ENCODE measurements at regions not wholly inside any gene's neighbourhood (a gene's known extent, or its start where the extent isn't known, plus 50 kb on each side); places are given as distances from the start of the nearest gene placed in this dataset.

DNA sequence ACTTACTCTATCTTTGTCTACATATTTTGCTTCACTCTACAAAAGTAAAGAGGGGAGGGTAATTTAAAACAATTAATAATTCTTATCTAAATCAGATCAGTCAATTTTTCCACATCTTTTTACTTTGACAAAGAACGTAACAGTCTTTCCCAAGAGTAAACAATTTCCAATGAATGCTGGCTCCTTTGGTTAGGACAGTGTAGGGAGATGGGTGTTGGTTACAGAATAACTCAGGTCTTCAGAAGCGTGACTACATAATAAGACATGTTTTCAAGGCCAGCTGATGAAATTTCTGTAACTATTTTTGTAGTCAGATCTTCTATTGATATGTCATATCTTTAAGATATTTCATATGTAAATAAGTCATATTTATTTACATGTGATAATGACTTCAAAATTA is 183.0 kb upstream of the CAND1 start:
- CTCF ChIA-PET (ENCODE audit: low intra/inter-chr PET ratio) = no interaction called here
- DNase-seq (ENCODE audit: extremely low read depth in 1 of 4, low spot score in 3 of 4) (no peak), ATAC-seq (no peak), FAIRE-seq (no peak)
- Histone ChIP-seq H3K27ac (ENCODE audit: extremely low read depth, low read depth, low read length) (no peak overlapping the region), H3K9ac (ENCODE audit: insufficient read depth in 1 of 2, low read depth in 2 of 2, low read length in 2 of 2) (no peak overlapping the region), H2AFZ (ENCODE audit: low read depth, low read length) (no peak overlapping the region), H3K4me1 (replicated peaks in 1 of 2; ENCODE audit: control insufficient read depth in 2 of 2, insufficient read depth in 2 of 2, low read length in 2 of 2) (no peaks in the 10 kb centered on the region), H3K9me3 (replicated peaks; ENCODE audit: control insufficient read depth, insufficient read depth, low read depth, low read length) (no peaks in the 10 kb centered on the region), H3K4me2 (ENCODE audit: insufficient read depth, low read length) (no peak overlapping the region), H3K4me3 (no peak overlapping the region), H3K79me2 (ENCODE audit: control insufficient read depth, insufficient read depth, low read length) (no peaks in the 10 kb centered on the region), H3K36me3 (ENCODE audit: control insufficient read depth, insufficient read depth, low read length) (no peaks in the 10 kb centered on the region), H3K27me3 (ENCODE audit: control insufficient read depth in 2 of 2, insufficient read depth in 2 of 2, low read length in 2 of 2) (no peaks in the 10 kb centered on the region), H4K20me1 (replicated peaks; ENCODE audit: control insufficient read depth, insufficient read depth, low read length) (no peaks in the 10 kb centered on the region), H3K9me1 (ENCODE audit: control insufficient read depth, insufficient read depth, low read length) (no peaks in the 10 kb centered on the region)
- POLR2A ChIA-PET = interaction anchor here (1.1 kb wide), 1 partner anchor 13 kb away, joined by 3 read pairs; no protein-coding TSS in a partner anchor
- intact Hi-C loops (cut with micrococcal nuclease) (no loop called here), in situ Hi-C loops (cut with MboI) (no loop called here)
- WGBS (ENCODE audit: insufficient coverage, low coverage, missing lambda C conversion rate) = 0% methylated on average over 2 of the region's 2 CpGs
- no TSS peak for BruUV-seq (replicated peaks)
- no peak for TF ChIP-seq TEAD1 (CRISPR knock-in tag; IDR thresholded peaks at IDR 0.05)
- TF ChIP-seq, protein P1, sequence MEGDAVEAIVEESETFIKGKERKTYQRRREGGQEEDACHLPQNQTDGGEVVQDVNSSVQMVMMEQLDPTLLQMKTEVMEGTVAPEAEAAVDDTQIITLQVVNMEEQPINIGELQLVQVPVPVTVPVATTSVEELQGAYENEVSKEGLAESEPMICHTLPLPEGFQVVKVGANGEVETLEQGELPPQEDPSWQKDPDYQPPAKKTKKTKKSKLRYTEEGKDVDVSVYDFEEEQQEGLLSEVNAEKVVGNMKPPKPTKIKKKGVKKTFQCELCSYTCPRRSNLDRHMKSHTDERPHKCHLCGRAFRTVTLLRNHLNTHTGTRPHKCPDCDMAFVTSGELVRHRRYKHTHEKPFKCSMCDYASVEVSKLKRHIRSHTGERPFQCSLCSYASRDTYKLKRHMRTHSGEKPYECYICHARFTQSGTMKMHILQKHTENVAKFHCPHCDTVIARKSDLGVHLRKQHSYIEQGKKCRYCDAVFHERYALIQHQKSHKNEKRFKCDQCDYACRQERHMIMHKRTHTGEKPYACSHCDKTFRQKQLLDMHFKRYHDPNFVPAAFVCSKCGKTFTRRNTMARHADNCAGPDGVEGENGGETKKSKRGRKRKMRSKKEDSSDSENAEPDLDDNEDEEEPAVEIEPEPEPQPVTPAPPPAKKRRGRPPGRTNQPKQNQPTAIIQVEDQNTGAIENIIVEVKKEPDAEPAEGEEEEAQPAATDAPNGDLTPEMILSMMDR (IDR thresholded peaks at IDR 0.05 in 2 of 3, conservative IDR thresholded peaks at IDR 0.05 in 1 of 3; ENCODE audit: insufficient read depth in 2 of 3, low read depth in 1 of 3, low read length in 3 of 3) = no peak
- TF ChIP-seq, protein P2, sequence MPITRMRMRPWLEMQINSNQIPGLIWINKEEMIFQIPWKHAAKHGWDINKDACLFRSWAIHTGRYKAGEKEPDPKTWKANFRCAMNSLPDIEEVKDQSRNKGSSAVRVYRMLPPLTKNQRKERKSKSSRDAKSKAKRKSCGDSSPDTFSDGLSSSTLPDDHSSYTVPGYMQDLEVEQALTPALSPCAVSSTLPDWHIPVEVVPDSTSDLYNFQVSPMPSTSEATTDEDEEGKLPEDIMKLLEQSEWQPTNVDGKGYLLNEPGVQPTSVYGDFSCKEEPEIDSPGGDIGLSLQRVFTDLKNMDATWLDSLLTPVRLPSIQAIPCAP (CRISPR knock-in tag; IDR thresholded peaks at IDR 0.05; ENCODE audit: borderline replicate concordance) = no peak
- TF ChIP-seq RBM15 (IDR thresholded peaks at IDR 0.05; ENCODE audit: insufficient read depth, low read length) = no peak
- TF ChIP-seq, protein P3, sequence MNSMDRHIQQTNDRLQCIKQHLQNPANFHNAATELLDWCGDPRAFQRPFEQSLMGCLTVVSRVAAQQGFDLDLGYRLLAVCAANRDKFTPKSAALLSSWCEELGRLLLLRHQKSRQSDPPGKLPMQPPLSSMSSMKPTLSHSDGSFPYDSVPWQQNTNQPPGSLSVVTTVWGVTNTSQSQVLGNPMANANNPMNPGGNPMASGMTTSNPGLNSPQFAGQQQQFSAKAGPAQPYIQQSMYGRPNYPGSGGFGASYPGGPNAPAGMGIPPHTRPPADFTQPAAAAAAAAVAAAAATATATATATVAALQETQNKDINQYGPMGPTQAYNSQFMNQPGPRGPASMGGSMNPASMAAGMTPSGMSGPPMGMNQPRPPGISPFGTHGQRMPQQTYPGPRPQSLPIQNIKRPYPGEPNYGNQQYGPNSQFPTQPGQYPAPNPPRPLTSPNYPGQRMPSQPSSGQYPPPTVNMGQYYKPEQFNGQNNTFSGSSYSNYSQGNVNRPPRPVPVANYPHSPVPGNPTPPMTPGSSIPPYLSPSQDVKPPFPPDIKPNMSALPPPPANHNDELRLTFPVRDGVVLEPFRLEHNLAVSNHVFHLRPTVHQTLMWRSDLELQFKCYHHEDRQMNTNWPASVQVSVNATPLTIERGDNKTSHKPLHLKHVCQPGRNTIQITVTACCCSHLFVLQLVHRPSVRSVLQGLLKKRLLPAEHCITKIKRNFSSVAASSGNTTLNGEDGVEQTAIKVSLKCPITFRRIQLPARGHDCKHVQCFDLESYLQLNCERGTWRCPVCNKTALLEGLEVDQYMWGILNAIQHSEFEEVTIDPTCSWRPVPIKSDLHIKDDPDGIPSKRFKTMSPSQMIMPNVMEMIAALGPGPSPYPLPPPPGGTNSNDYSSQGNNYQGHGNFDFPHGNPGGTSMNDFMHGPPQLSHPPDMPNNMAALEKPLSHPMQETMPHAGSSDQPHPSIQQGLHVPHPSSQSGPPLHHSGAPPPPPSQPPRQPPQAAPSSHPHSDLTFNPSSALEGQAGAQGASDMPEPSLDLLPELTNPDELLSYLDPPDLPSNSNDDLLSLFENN (IDR thresholded peaks at IDR 0.05; ENCODE audit: low read depth in 2 of 2, low read length in 2 of 2) = no peak
- TF ChIP-seq, protein P4, sequence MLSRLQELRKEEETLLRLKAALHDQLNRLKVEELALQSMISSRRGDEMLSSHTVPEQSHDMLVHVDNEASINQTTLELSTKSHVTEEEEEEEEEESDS (CRISPR knock-in tag; IDR thresholded peaks at IDR 0.05) = no peak
- TF ChIP-seq ESRRA (IDR thresholded peaks at IDR 0.05; ENCODE audit: borderline replicate concordance, low read depth) = no peak
- TF ChIP-seq, protein P5, sequence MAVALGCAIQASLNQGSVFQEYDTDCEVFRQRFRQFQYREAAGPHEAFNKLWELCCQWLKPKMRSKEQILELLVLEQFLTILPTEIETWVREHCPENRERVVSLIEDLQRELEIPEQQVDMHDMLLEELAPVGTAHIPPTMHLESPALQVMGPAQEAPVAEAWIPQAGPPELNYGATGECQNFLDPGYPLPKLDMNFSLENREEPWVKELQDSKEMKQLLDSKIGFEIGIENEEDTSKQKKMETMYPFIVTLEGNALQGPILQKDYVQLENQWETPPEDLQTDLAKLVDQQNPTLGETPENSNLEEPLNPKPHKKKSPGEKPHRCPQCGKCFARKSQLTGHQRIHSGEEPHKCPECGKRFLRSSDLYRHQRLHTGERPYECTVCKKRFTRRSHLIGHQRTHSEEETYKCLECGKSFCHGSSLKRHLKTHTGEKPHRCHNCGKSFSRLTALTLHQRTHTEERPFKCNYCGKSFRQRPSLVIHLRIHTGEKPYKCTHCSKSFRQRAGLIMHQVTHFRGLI (CRISPR knock-in tag; IDR thresholded peaks at IDR 0.05) = no peak
- TF ChIP-seq NUFIP1 (IDR thresholded peaks at IDR 0.05; ENCODE audit: partially characterized antibody) = no peak
- no peak for TF ChIP-seq MTA2 (IDR thresholded peaks at IDR 0.05; ENCODE audit: low read depth)
- no peak for TF ChIP-seq TGIF2 (CRISPR knock-in tag; IDR thresholded peaks at IDR 0.05)
- TF ChIP-seq POLR2AphosphoS5 (IDR thresholded peaks at IDR 0.05; ENCODE audit: control insufficient read depth, insufficient read depth, low read depth, low read length) = no peak
- TF ChIP-seq KAT7 (CRISPR knock-in tag; IDR thresholded peaks at IDR 0.05; ENCODE audit: borderline replicate concordance) = no peak
- TF ChIP-seq ETV6 (IDR thresholded peaks at IDR 0.05; ENCODE audit: borderline replicate concordance in 1 of 2, low read depth in 2 of 2, low read length in 1 of 2) = no peak
- no peak for TF ChIP-seq ETV6 (CRISPR knock-in tag; IDR thresholded peaks at IDR 0.05; ENCODE audit: borderline replicate concordance)

All from K562 (cell line).